Stimulated activated CD4-positive, alpha-beta T cell treated with anti-CD3 and anti-CD28 coated beads, Interleukin-15, amount 100 ng/mL, for 1 hour (primary cell): ENCODE measurements at regions not wholly inside any gene's neighbourhood (a gene's known extent, or its start where the extent isn't known, plus 50 kb on each side); places are given as distances from the start of the nearest gene placed in this dataset.

Experiments used
- DNase-seq, 2 donors: peaks; one replicate each; pipeline ENCODE4 v3.0.0-alpha.2; 2020; ENCODE audit warnings: low read depth in 1 of 2, low spot score in 1 of 2

- no peak for DNase-seq
Measured at GRCh38 chr11:69393178-69393832, 88.2 kb upstream of the LINC01488 start.

- DNase-seq = no peak
Measured at GRCh38 chr11:69393865-69394233, 87.6 kb upstream of the LINC01488 start.

GRCh38 chr11:69394234-69394868 is 87.1 kb upstream of the LINC01488 start:
- no peak for DNase-seq

- DNase-seq = no peak
Measured at GRCh38 chr11:69394869-69395246, 86.6 kb upstream of the LINC01488 start.

GRCh38 chr11:69395287-69395686 is 86.2 kb upstream of the LINC01488 start:
- no peak for DNase-seq

GRCh38 chr11:69396051-69396947 is 85.2 kb upstream of the LINC01488 start:
- no peak for DNase-seq

GRCh38 chr11:69396948-69397307 is 84.5 kb upstream of the LINC01488 start:
- no peak for DNase-seq

- DNase-seq = no peak
Measured at GRCh38 chr11:69397732-69398131, 83.7 kb upstream of the LINC01488 start.

- no peak for DNase-seq
Measured at GRCh38 chr11:69398529-69399492, 82.7 kb upstream of the LINC01488 start.

- DNase-seq = no peak
Measured at GRCh38 chr11:69400140-69400539, 81.3 kb upstream of the LINC01488 start.

- DNase-seq = no peak
Measured at GRCh38 chr11:69400771-69401590, 80.5 kb upstream of the LINC01488 start.

- no peak for DNase-seq
Measured at GRCh38 chr11:69401715-69402114, 79.7 kb upstream of the LINC01488 start.

GRCh38 chr11:69402251-69402887 is 79.1 kb upstream of the LINC01488 start:
- DNase-seq = no peak

- no peak for DNase-seq
Measured at GRCh38 chr11:69403556-69404215, 77.8 kb upstream of the LINC01488 start.

- DNase-seq = no peak
Measured at GRCh38 chr11:69406060-69406459, 75.4 kb upstream of the LINC01488 start.

GRCh38 chr11:69409812-69410645 is 71.4 kb upstream of the LINC01488 start:
- no peak for DNase-seq

- DNase-seq = no peak
Measured at GRCh38 chr11:69411257-69411924, 70.1 kb upstream of the LINC01488 start.
